OCI-LY3 (cell line): ENCODE measurements at regions not wholly inside any gene's neighbourhood (a gene's known extent, or its start where the extent isn't known, plus 50 kb on each side); places are given as distances from the start of the nearest gene placed in this dataset.

ENCODE experiments used
- EZH2phosphoT487 ChIP-seq: fragments of 200-600 bp; shearing (Covaris generic); IDR thresholded peaks from 2 replicates; pipeline ENCODE4 v1.6.1; 2018; ENCODE audit warnings: antibody characterized with exemption, mixed run types, low read depth
- TF ChIP-seq, protein P1 (sequence below): fragments of 200-600, 300-600 bp; sonication (generic); IDR thresholded peaks from 2 replicates; pipeline ENCODE4 v1.5.1; 2014; ENCODE audit warnings: antibody characterized with exemption, low read length, low read depth

GRCh38 chr13:107928762-107929161, 286.6 kb downstream of the LIG4 start:
- TF ChIP-seq, protein P1, sequence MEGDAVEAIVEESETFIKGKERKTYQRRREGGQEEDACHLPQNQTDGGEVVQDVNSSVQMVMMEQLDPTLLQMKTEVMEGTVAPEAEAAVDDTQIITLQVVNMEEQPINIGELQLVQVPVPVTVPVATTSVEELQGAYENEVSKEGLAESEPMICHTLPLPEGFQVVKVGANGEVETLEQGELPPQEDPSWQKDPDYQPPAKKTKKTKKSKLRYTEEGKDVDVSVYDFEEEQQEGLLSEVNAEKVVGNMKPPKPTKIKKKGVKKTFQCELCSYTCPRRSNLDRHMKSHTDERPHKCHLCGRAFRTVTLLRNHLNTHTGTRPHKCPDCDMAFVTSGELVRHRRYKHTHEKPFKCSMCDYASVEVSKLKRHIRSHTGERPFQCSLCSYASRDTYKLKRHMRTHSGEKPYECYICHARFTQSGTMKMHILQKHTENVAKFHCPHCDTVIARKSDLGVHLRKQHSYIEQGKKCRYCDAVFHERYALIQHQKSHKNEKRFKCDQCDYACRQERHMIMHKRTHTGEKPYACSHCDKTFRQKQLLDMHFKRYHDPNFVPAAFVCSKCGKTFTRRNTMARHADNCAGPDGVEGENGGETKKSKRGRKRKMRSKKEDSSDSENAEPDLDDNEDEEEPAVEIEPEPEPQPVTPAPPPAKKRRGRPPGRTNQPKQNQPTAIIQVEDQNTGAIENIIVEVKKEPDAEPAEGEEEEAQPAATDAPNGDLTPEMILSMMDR, result no peak
- no peak for TF ChIP-seq EZH2phosphoT487
